NCI-H82 treated with DMSO at 0.1 percent for 48 hours (cell line): ENCODE measurements at regions not wholly inside any gene's neighbourhood (a gene's known extent, or its start where the extent isn't known, plus 50 kb on each side); places are given as distances from the start of the nearest gene placed in this dataset.

Source experiments
- DNase-seq: peaks from one replicate; lab custom pipeline; 2025; ENCODE audit not compliant: unreplicated experiment; lab: John Stamatoyannopoulos, UW

GRCh38 chr3:69445498-69445897 is 59.6 kb upstream of the FRMD4B start:
- no peak for DNase-seq

- no peak for DNase-seq
These were observed 59.1 kb upstream of the FRMD4B start for GRCh38 chr3:69445024-69445423.

- DNase-seq: no peak
These were observed 57.6 kb upstream of the FRMD4B start for GRCh38 chr3:69443457-69443920.

GRCh38 chr3:69442771-69443311 is 57.0 kb upstream of the FRMD4B start:
- no peak for DNase-seq

- DNase-seq: no peak
These were observed 55.8 kb upstream of the FRMD4B start for GRCh38 chr3:69441732-69442131.

GRCh38 chr3:69441040-69441439 is 55.2 kb upstream of the FRMD4B start:
- DNase-seq: no peak

- DNase-seq: no peak
These were observed 53.9 kb upstream of the FRMD4B start for GRCh38 chr3:69439643-69440270.

GRCh38 chr3:69438476-69438875 is 52.6 kb upstream of the FRMD4B start:
- no peak for DNase-seq

GRCh38 chr3:69435274-69436265 is 49.7 kb upstream of the FRMD4B start:
- no peak for DNase-seq
